Parathyroid adenoma (tissue), 2 donors: ENCODE measurements at regions not wholly inside any gene's neighbourhood (a gene's known extent, or its start where the extent isn't known, plus 50 kb on each side); places are given as distances from the start of the nearest gene placed in this dataset.

ENCODE experiments used
- H2AFZ ChIP-seq: fragments of 300-600 bp; sonication (generic); one replicate; pipeline ENCODE4 v1.7.0; 2017; ENCODE audit warnings: antibody characterized with exemption, mild to moderate bottlenecking
- H3K27ac ChIP-seq: fragments of 300-600 bp; sonication (generic); one replicate; pipeline ENCODE4 v1.7.0; 2017
- H3K27me3 ChIP-seq: fragments of 300-600 bp; sonication (generic); one replicate; pipeline ENCODE4 v1.7.0; 2017; ENCODE audit warnings: low read length; ENCODE audit not compliant: control insufficient read depth, insufficient read depth
- H3K36me3 ChIP-seq: fragments of 300-600 bp; sonication (generic); one replicate; pipeline ENCODE4 v1.7.0; 2017; ENCODE audit warnings: low read length; ENCODE audit not compliant: control insufficient read depth, insufficient read depth
- H3K4me1 ChIP-seq: fragments of 300-600 bp; sonication (generic); one replicate; pipeline ENCODE4 v1.7.0; 2017; ENCODE audit warnings: control low read depth
- H3K4me2 ChIP-seq: fragments of 300-600 bp; sonication (generic); one replicate; pipeline ENCODE4 v1.7.0; 2017; ENCODE audit warnings: low read length
- H3K4me3 ChIP-seq: fragments of 300-600 bp; sonication (generic); one replicate; pipeline ENCODE4 v1.7.0; 2017; ENCODE audit warnings: low read depth, low read length
- H3K79me2 ChIP-seq: fragments of 300-600 bp; sonication (generic); one replicate; pipeline ENCODE4 v1.7.0; 2017; ENCODE audit warnings: control low read depth
- H3K9ac ChIP-seq: fragments of 300-600 bp; sonication (generic); one replicate; pipeline ENCODE4 v1.7.0; 2017; ENCODE audit warnings: mild to moderate bottlenecking
- H3K9me3 ChIP-seq: fragments of 300-600 bp; sonication (generic); one replicate; pipeline ENCODE4 v1.7.0; 2017; ENCODE audit warnings: low read length; ENCODE audit not compliant: control insufficient read depth
- TF ChIP-seq, protein P1 (sequence below): fragments of 300-600 bp; sonication (generic); IDR thresholded peaks from one replicate; pipeline ENCODE4 v1.7.0; 2017; ENCODE audit warnings: antibody characterized with exemption, mild to moderate bottlenecking
- donor health status: primary hyperparathyroidism.

DNA sequence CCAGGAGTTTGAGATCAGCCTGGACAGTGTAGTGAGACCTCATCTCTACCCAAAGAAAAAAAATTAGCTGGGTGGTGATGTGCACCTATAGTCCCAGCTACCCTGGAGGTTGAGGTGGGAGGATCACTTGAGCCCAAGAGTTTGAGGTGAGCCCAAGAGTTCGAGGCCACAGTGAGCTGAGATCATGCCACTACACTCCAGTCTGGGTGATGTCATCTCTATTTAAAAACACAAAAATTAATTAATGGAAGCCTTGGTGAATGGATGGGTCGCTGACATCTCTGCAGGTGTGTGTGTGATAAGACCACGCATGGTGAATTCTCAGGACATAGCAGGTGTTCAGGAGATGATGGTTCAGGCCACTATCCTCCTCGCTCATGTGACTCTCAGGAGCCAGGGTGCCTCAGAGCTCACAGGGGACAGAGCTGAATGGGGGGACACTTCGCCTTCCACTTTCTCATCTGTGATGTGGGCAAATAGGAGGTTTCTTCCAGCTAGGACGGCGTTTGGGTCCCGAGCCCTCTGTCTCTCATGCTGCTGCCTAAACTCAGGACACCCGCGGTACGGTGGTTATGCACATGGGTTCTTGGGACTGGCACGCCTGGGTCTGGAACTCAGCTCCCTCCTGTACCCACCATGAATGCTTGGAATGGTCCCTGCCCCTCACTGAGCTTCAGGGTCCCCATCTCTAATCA, 113.4 kb upstream of the ZBTB40 start:
- H3K79me2 ChIP-seq: no peaks in the 10 kb centered on the region
- H3K4me1 ChIP-seq: no peaks in the 10 kb centered on the region
- no peaks in the 10 kb centered on the region for H3K27me3 ChIP-seq
- no peak overlapping the region for H3K4me2 ChIP-seq
- H3K27ac ChIP-seq: no peak overlapping the region
- H3K4me3 ChIP-seq: no peak overlapping the region
- no peaks in the 10 kb centered on the region for H3K36me3 ChIP-seq
- H3K9me3 ChIP-seq: no peaks in the 10 kb centered on the region
- TF ChIP-seq, protein P1, sequence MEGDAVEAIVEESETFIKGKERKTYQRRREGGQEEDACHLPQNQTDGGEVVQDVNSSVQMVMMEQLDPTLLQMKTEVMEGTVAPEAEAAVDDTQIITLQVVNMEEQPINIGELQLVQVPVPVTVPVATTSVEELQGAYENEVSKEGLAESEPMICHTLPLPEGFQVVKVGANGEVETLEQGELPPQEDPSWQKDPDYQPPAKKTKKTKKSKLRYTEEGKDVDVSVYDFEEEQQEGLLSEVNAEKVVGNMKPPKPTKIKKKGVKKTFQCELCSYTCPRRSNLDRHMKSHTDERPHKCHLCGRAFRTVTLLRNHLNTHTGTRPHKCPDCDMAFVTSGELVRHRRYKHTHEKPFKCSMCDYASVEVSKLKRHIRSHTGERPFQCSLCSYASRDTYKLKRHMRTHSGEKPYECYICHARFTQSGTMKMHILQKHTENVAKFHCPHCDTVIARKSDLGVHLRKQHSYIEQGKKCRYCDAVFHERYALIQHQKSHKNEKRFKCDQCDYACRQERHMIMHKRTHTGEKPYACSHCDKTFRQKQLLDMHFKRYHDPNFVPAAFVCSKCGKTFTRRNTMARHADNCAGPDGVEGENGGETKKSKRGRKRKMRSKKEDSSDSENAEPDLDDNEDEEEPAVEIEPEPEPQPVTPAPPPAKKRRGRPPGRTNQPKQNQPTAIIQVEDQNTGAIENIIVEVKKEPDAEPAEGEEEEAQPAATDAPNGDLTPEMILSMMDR: no peak
- no peak overlapping the region for H2AFZ ChIP-seq
- no peak overlapping the region for H3K9ac ChIP-seq

DNA sequence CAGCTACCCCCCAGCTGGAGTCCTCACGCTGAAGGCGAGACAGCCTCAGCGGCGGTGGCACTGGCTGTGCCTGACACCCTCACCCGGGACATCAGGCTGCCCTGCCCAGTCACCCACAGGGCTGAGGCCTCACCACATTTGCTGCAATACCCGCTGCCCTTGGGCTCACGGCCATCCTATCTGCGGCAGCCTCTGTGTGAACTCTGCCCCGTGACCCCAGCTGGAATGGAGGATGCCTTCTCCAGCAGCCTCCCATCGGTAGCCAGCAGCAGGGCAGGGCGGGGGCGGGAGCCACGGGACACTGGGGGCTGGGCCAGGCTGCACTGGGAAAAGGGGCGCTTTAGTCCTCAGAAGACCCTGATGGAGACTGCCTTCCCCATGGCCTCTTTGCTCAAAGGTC, 112.4 kb upstream of the ZBTB40 start:
- H2AFZ ChIP-seq: no peak overlapping the region
- H3K9me3 ChIP-seq: no peaks in the 10 kb centered on the region
- H3K4me3 ChIP-seq: no peak overlapping the region
- no peak overlapping the region for H3K4me2 ChIP-seq
- TF ChIP-seq, protein P1: no peak
- no peak overlapping the region for H3K9ac ChIP-seq
- no peaks in the 10 kb centered on the region for H3K4me1 ChIP-seq
- H3K27me3 ChIP-seq: no peaks in the 10 kb centered on the region
- H3K27ac ChIP-seq: no peak overlapping the region
- no peaks in the 10 kb centered on the region for H3K36me3 ChIP-seq
- no peaks in the 10 kb centered on the region for H3K79me2 ChIP-seq

DNA sequence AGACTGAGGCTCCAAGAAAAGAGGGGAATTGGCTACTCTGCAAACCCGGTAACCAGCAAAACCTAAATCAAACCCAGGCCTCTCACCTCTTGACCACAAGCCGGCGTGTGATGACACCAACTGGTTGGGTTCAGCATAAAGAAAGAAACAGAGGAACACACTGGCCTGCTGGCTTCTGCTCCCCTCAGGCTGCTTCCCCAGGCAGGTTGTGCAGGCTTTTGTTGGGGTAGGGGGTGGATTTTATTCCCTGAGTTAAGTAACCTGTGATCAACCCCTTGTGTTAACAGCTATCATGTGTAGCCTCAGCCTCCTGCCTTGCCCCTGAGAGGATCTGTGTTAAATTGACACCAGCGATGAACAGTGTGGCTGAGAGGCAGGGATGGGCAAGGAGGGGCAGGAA, 111.6 kb upstream of the ZBTB40 start:
- H3K4me1 ChIP-seq: no peaks in the 10 kb centered on the region
- H3K27me3 ChIP-seq: no peaks in the 10 kb centered on the region
- no peaks in the 10 kb centered on the region for H3K36me3 ChIP-seq
- TF ChIP-seq, protein P1: no peak
- no peak overlapping the region for H3K27ac ChIP-seq
- H3K9me3 ChIP-seq: no peaks in the 10 kb centered on the region
- H3K4me2 ChIP-seq: no peak overlapping the region
- H3K79me2 ChIP-seq: no peaks in the 10 kb centered on the region
- no peak overlapping the region for H3K9ac ChIP-seq
- no peak overlapping the region for H2AFZ ChIP-seq
- no peak overlapping the region for H3K4me3 ChIP-seq

DNA sequence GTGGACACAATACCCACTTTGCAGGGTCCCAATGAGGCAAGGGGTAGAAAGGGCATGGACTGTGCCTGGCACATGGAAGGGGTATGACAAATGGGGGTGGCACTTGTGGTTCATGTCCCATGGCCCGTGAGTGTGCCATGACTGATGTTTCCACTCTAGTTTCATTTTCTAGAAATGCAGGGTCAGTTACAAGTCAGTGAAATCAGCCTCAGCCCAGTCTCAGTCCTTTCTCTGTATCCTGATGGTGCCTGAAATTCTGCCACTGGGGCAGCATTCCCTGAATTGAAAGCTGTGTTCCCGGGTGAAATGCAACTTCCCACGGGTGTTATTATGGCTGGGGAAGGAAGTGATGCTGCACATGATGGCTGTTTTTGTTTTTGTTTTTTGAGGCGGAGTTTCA, 110.8 kb upstream of the ZBTB40 start:
- H3K27ac ChIP-seq: no peak overlapping the region
- TF ChIP-seq, protein P1: no peak
- no peaks in the 10 kb centered on the region for H3K36me3 ChIP-seq
- H3K79me2 ChIP-seq: no peaks in the 10 kb centered on the region
- no peak overlapping the region for H2AFZ ChIP-seq
- H3K27me3 ChIP-seq: no peaks in the 10 kb centered on the region
- no peaks in the 10 kb centered on the region for H3K9me3 ChIP-seq
- no peak overlapping the region for H3K9ac ChIP-seq
- no peak overlapping the region for H3K4me3 ChIP-seq
- no peak overlapping the region for H3K4me2 ChIP-seq
- H3K4me1 ChIP-seq: no peaks in the 10 kb centered on the region
